ENCODE measurements at regions not wholly inside any gene's neighbourhood (a gene's known extent, or its start where the extent isn't known, plus 50 kb on each side); places are given as distances from the start of the nearest gene placed in this dataset.

- H3K27me3 ChIP-seq (ENCODE audit: control insufficient read depth, insufficient read depth, low read length), result no peaks in the 10 kb centered on the region
- H3K36me3 ChIP-seq (ENCODE audit: control insufficient read depth, insufficient read depth, low read length), result no peaks in the 10 kb centered on the region
- no peak for FAIRE-seq
- no peak overlapping the region for H3K4me3 ChIP-seq (ENCODE audit: low read depth, low read length)
- DNase-seq (ENCODE audit: low read depth), result no peak
- no peak for TF ChIP-seq CTCF (IDR thresholded peaks at IDR 0.05; ENCODE audit: insufficient read depth, low read length, severe bottlenecking)
These were observed 131.4 kb downstream of the CYLC2 start for GRCh38 chr9:103126494-103126893.

GRCh38 chr9:103139891-103140290 lies 144.8 kb downstream of the CYLC2 start:
- no peak for TF ChIP-seq CTCF (IDR thresholded peaks at IDR 0.05; ENCODE audit: insufficient read depth, low read length, severe bottlenecking)
- Histone ChIP-seq H3K36me3 (ENCODE audit: control insufficient read depth, insufficient read depth, low read length) (no peaks in the 10 kb centered on the region), H3K27me3 (ENCODE audit: control insufficient read depth, insufficient read depth, low read length) (no peaks in the 10 kb centered on the region), H3K4me3 (ENCODE audit: low read depth, low read length) (no peak overlapping the region)
- no peak for FAIRE-seq
- no peak for DNase-seq (ENCODE audit: low read depth)

- no peak overlapping the region for H3K4me3 ChIP-seq (ENCODE audit: low read depth, low read length)
- no peaks in the 10 kb centered on the region for H3K36me3 ChIP-seq (ENCODE audit: control insufficient read depth, insufficient read depth, low read length)
- H3K27me3 ChIP-seq (ENCODE audit: control insufficient read depth, insufficient read depth, low read length), result no peaks in the 10 kb centered on the region
- no peak for TF ChIP-seq CTCF (IDR thresholded peaks at IDR 0.05; ENCODE audit: insufficient read depth, low read length, severe bottlenecking)
- FAIRE-seq (no peak), DNase-seq (ENCODE audit: low read depth) (peak; percentile 0)
These were observed 157.3 kb downstream of the CYLC2 start for GRCh38 chr9:103152473-103152872.

GRCh38 chr9:103167530-103167929 lies 172.4 kb downstream of the CYLC2 start:
- no peak for DNase-seq (ENCODE audit: low read depth)
- Histone ChIP-seq H3K27me3 (ENCODE audit: control insufficient read depth, insufficient read depth, low read length) (no peaks in the 10 kb centered on the region), H3K36me3 (ENCODE audit: control insufficient read depth, insufficient read depth, low read length) (no peaks in the 10 kb centered on the region), H3K4me3 (ENCODE audit: low read depth, low read length) (no peak overlapping the region)
- no peak for FAIRE-seq
- no peak for TF ChIP-seq CTCF (IDR thresholded peaks at IDR 0.05; ENCODE audit: insufficient read depth, low read length, severe bottlenecking)

GRCh38 chr9:103168254-103168653 lies 173.1 kb downstream of the CYLC2 start:
- H3K27me3 ChIP-seq (ENCODE audit: control insufficient read depth, insufficient read depth, low read length), result no peaks in the 10 kb centered on the region
- FAIRE-seq, result no peak
- DNase-seq (ENCODE audit: low read depth), result no peak
- H3K36me3 ChIP-seq (ENCODE audit: control insufficient read depth, insufficient read depth, low read length), result no peaks in the 10 kb centered on the region
- H3K4me3 ChIP-seq (ENCODE audit: low read depth, low read length), result no peak overlapping the region
- no peak for TF ChIP-seq CTCF (IDR thresholded peaks at IDR 0.05; ENCODE audit: insufficient read depth, low read length, severe bottlenecking)

GRCh38 chr9:103169798-103170197 lies 174.7 kb downstream of the CYLC2 start:
- Histone ChIP-seq H3K36me3 (ENCODE audit: control insufficient read depth, insufficient read depth, low read length) (no peaks in the 10 kb centered on the region), H3K4me3 (ENCODE audit: low read depth, low read length) (no peak overlapping the region), H3K27me3 (ENCODE audit: control insufficient read depth, insufficient read depth, low read length) (no peaks in the 10 kb centered on the region)
- no peak for TF ChIP-seq CTCF (IDR thresholded peaks at IDR 0.05; ENCODE audit: insufficient read depth, low read length, severe bottlenecking)
- FAIRE-seq (no peak), DNase-seq (ENCODE audit: low read depth) (no peak)

All from bronchial epithelial cell (primary cell).